Heart left ventricle (tissue), 16 donors: ENCODE measurements at regions not wholly inside any gene's neighbourhood (a gene's known extent, or its start where the extent isn't known, plus 50 kb on each side); places are given as distances from the start of the nearest gene placed in this dataset.

ENCODE experiments used
- ATAC-seq, 4 donors: fragments of 200-7000 bp; cut with Tn5 transposase; one replicate each; pipeline ENCODE4 v1.9.1; 2020 to 2022; ENCODE audit warnings: moderate library complexity in 4 of 4, mild to moderate bottlenecking in 3 of 4, moderate number of reproducible peaks in 1 of 4
- DNase-seq, 5 donors: peaks; one replicate each; pipeline ENCODE4 v3.0.0-alpha.2; 2020
- H3K27ac ChIP-seq, 12 donors: fragments of 200-600 bp; sonication (generic) in 4 of 12; one replicate each; pipeline versions ENCODE4 v1.5.0 to v1.8.0; 2016 to 2022; ENCODE audit warnings: mild to moderate bottlenecking in 2 of 12
- H3K27me3 ChIP-seq, 9 donors: fragments of 200-600 bp; sonication (generic) in 2 of 9; one replicate each; pipeline versions ENCODE4 v1.5.1 to v1.8.0; 2016 to 2022; ENCODE audit warnings: mild to moderate bottlenecking in 3 of 9
- H3K36me3 ChIP-seq, 9 donors: fragments of 200-600 bp; sonication (generic) in 2 of 9; one replicate each; pipeline versions ENCODE4 v1.5.0 to v1.8.0; 2018 to 2022; ENCODE audit warnings: mild to moderate bottlenecking in 2 of 9
- H3K4me1 ChIP-seq, 12 donors: fragments of 200-600 bp; sonication (generic) in 4 of 12; one replicate each; pipeline versions ENCODE4 v1.5.0 to v1.8.0; 2016 to 2022; ENCODE audit warnings: mild to moderate bottlenecking in 3 of 12
- H3K4me3 ChIP-seq, 12 donors: fragments of 200-600 bp; sonication (generic) in 4 of 12; one replicate each; pipeline versions ENCODE4 v1.5.0 to v1.8.0; 2017 to 2022; ENCODE audit warnings: mild to moderate bottlenecking in 9 of 12, moderate library complexity in 4 of 12
- H3K9me3 ChIP-seq, 12 donors: fragments of 200-600 bp; sonication (generic) in 4 of 12; one replicate each; pipeline versions ENCODE4 v1.5.0 to v1.8.0; 2016 to 2022; ENCODE audit warnings: mild to moderate bottlenecking in 1 of 12
- CTCF ChIP-seq, 12 donors: fragments of 200-600 bp; sonication (generic) in 4 of 12; IDR thresholded peaks; one replicate each; pipeline versions ENCODE4 v1.5.0 to v1.8.0; 2018 to 2022; ENCODE audit warnings: antibody characterized with exemption in 12 of 12, mild to moderate bottlenecking in 5 of 12
- POLR2A ChIP-seq, 2 donors: fragments of 450-650 bp; IDR thresholded peaks; one replicate each; pipeline ENCODE4 v1.6.1; 2017; ENCODE audit warnings: antibody characterized with exemption in 2 of 2, mild to moderate bottlenecking in 2 of 2, moderate library complexity in 2 of 2
- WGBS, 4 donors: extraction: QIAGEN DNeasy Blood & Tissue Kit in 2 of 4; methylation state at CpG; one replicate each; pipeline versions ENCODE4 v1.1.5 to v1.1.7; 2013 to 2018; 5-methylcytosine and 5-hydroxymethylcytosine counted together
- intact Hi-C, 10 donors: fragments of 100-400 bp; cut with DNase I; formaldehyde crosslinking; loops; one replicate each; pipeline versions ENCODE4 v1.11.1 to v1.14.2; 2022
- donor health status: ischemic (EF 13 %, LVEDD 7.1; RV severe dilation, severe dysfunction).
- donor health status: healthy with polysubstance abuse.
- donor health status: DM: no; HTN: yes; CAD: no.
- donor health status: DM: no; HTN: no; CAD: no.
- donor health status: ischemic (EF 25% LVEDD 6.9; RV normal size, moderate dysfunction).
- donor health status: ischemic (EF 25% LVEDD 5.7; RV mildly dilated, moderate dysfunction).
- donor health status: healthy.
- donor health status: DM: yes; HTN: yes; CAD: no.
- donor health status: ischemic (EF 35%, LVEDD 5.7; RV mildly dilated, moderate dysfunction).
- donor health status: nonischemic (EF 11% LVEDD 7.7; RV severe dilation, severe dysfunction).
- donor health status: DM: yes; HTN: yes; CAD: no.
- donor health status: PGD.
- donor health status: ischemic (EF 29% LVEDD 5.4; RV normal size, mild dysfunction).
- donor health status: nonischemic (EF 23%, LVEDD 6.1; RV moderate dilation, normal function).

- H3K27me3 ChIP-seq = no peaks in the 10 kb centered on the region
- WGBS, 4 donors = 85 to 90% (median 88%) methylated on average over 7 of the region's 7 CpGs
- H3K4me3 ChIP-seq = no peak overlapping the region
- peak overlapping the region in 2 of 12 donors; percentile 14 to 37 for H3K27ac ChIP-seq
- no peak for TF ChIP-seq POLR2A (IDR thresholded peaks at IDR 0.05)
- TF ChIP-seq CTCF (IDR thresholded peaks at IDR 0.05) = no peak
- H3K9me3 ChIP-seq = peaks cover 0 to 6% (median 0%) of the 10 kb centered on the region in 12 donors
- peaks cover 0 to 15% (median 2%) of the 10 kb centered on the region in 12 donors for H3K4me1 ChIP-seq
- ATAC-seq (peak in 2 of 4 donors; percentile 12 to 29), DNase-seq (no peak)
- intact Hi-C loops = no loop called here
- no peaks in the 10 kb centered on the region for H3K36me3 ChIP-seq
Measured at GRCh38 chr2:128562471-128563347, 244.0 kb upstream of the HS6ST1 start.

GRCh38 chr2:128563348-128563687 lies 244.7 kb upstream of the HS6ST1 start:
- Histone ChIP-seq H3K4me1 (peaks cover 0 to 15% (median 1%) of the 10 kb centered on the region in 12 donors), H3K9me3 (no peaks in the 10 kb centered on the region), H3K4me3 (no peak overlapping the region), H3K27me3 (no peaks in the 10 kb centered on the region), H3K27ac (peak overlapping the region in 1 of 12 donors; percentile 37), H3K36me3 (no peaks in the 10 kb centered on the region)
- intact Hi-C loops = no loop called here
- TF ChIP-seq CTCF (IDR thresholded peaks at IDR 0.05) (no peak), POLR2A (IDR thresholded peaks at IDR 0.05) (no peak)
- DNase-seq (peak; percentile 69 to 82 (median 74)), ATAC-seq (peak; percentile 76 to 95 (median 91))
- 36 to 69% (median 50%) methylated on average over 4 of the region's 4 CpGs for WGBS, 4 donors

- intact Hi-C loops = no loop called here
- no peak for TF ChIP-seq CTCF (IDR thresholded peaks at IDR 0.05)
- TF ChIP-seq POLR2A (IDR thresholded peaks at IDR 0.05) = no peak
- ATAC-seq = no peak
- Histone ChIP-seq H3K4me1 (peaks cover 0 to 15% (median 1%) of the 10 kb centered on the region in 12 donors), H3K27me3 (no peaks in the 10 kb centered on the region), H3K4me3 (no peak overlapping the region), H3K27ac (no peak overlapping the region), H3K36me3 (no peaks in the 10 kb centered on the region), H3K9me3 (no peaks in the 10 kb centered on the region)
- 91 to 94% (median 93%) methylated on average over 4 of the region's 4 CpGs for WGBS, 4 donors
- DNase-seq = no peak
Measured at GRCh38 chr2:128564131-128564530, 245.5 kb upstream of the HS6ST1 start.

GRCh38 chr2:128564551-128564950 lies 245.9 kb upstream of the HS6ST1 start:
- TF ChIP-seq CTCF (IDR thresholded peaks at IDR 0.05) = no peak
- intact Hi-C loops = no loop called here
- H3K27ac ChIP-seq = no peak overlapping the region
- 89 to 96% (median 92%) methylated on average over 6 of the region's 6 CpGs for WGBS, 4 donors
- no peaks in the 10 kb centered on the region for H3K27me3 ChIP-seq
- DNase-seq (no peak), ATAC-seq (no peak)
- H3K4me3 ChIP-seq = no peak overlapping the region
- no peaks in the 10 kb centered on the region for H3K9me3 ChIP-seq
- H3K4me1 ChIP-seq = peaks cover 0 to 15% (median 1%) of the 10 kb centered on the region in 12 donors
- no peaks in the 10 kb centered on the region for H3K36me3 ChIP-seq
